ENCODE measurements at regions not wholly inside any gene's neighbourhood (a gene's known extent, or its start where the extent isn't known, plus 50 kb on each side); places are given as distances from the start of the nearest gene placed in this dataset.
"Not testable (repeated sequence)": the region's sequence is repeated elsewhere in the genome, so short reads cannot be mapped to it uniquely, and the experiment has no call there.

- H3K27me3 ChIP-seq (replicated peaks; ENCODE audit: control insufficient read depth, insufficient read depth, low read length); H3K36me3 ChIP-seq (ENCODE audit: control insufficient read depth, insufficient read depth, low read length, severe bottlenecking); DNase-seq (ENCODE audit: low read depth); H3K4me1 ChIP-seq (ENCODE audit: control insufficient read depth, insufficient read depth, low read length); H3K4me3 ChIP-seq (ENCODE audit: low read length); H3K9ac ChIP-seq (ENCODE audit: low read length): not testable (repeated sequence)
- H3K9me3 ChIP-seq (ENCODE audit: control insufficient read depth, low read length) = peaks cover 13% of the 10 kb centered on the region
These were observed 423.2 kb downstream of the IPO8 start for GRCh38 chr12:30272515-30272914.

GRCh38 chr12:30269496-30269895 is 426.2 kb downstream of the IPO8 start:
- no peak overlapping the region for H3K4me3 ChIP-seq (ENCODE audit: low read length)
- no peaks in the 10 kb centered on the region for H3K36me3 ChIP-seq (ENCODE audit: control insufficient read depth, insufficient read depth, low read length, severe bottlenecking)
- H3K9me3 ChIP-seq (ENCODE audit: control insufficient read depth, low read length) = peaks cover 21% of the 10 kb centered on the region
- H3K9ac ChIP-seq (ENCODE audit: low read length) = no peak overlapping the region
- H3K4me1 ChIP-seq (ENCODE audit: control insufficient read depth, insufficient read depth, low read length) = no peaks in the 10 kb centered on the region
- no peaks in the 10 kb centered on the region for H3K27me3 ChIP-seq (replicated peaks; ENCODE audit: control insufficient read depth, insufficient read depth, low read length)
- peak; percentile 9 for DNase-seq (ENCODE audit: low read depth)

GRCh38 chr12:30268041-30268440 is 427.6 kb downstream of the IPO8 start:
- Histone ChIP-seq H3K27me3 (replicated peaks; ENCODE audit: control insufficient read depth, insufficient read depth, low read length) (no peaks in the 10 kb centered on the region), H3K4me1 (ENCODE audit: control insufficient read depth, insufficient read depth, low read length) (no peaks in the 10 kb centered on the region)

GRCh38 chr12:30263434-30263833 is 432.2 kb downstream of the IPO8 start:
- DNase-seq (ENCODE audit: low read depth) = no peak
- Histone ChIP-seq H3K9me3 (ENCODE audit: control insufficient read depth, low read length) (peaks cover 8% of the 10 kb centered on the region), H3K36me3 (ENCODE audit: control insufficient read depth, insufficient read depth, low read length, severe bottlenecking) (no peaks in the 10 kb centered on the region), H3K4me1 (ENCODE audit: control insufficient read depth, insufficient read depth, low read length) (no peaks in the 10 kb centered on the region), H3K9ac (ENCODE audit: low read length) (no peak overlapping the region), H3K27me3 (replicated peaks; ENCODE audit: control insufficient read depth, insufficient read depth, low read length) (no peaks in the 10 kb centered on the region), H3K4me3 (ENCODE audit: low read length) (no peak overlapping the region)

More at GRCh38 chr12:30268041-30268440, 427.6 kb downstream of the IPO8 start:
- peak; percentile 17 for DNase-seq (ENCODE audit: low read depth)
- Histone ChIP-seq H3K4me3 (ENCODE audit: low read length) (no peak overlapping the region), H3K9ac (ENCODE audit: low read length) (no peak overlapping the region), H3K9me3 (ENCODE audit: control insufficient read depth, low read length) (peaks cover 21% of the 10 kb centered on the region), H3K36me3 (ENCODE audit: control insufficient read depth, insufficient read depth, low read length, severe bottlenecking) (no peaks in the 10 kb centered on the region)

- Histone ChIP-seq H3K27me3 (replicated peaks; ENCODE audit: control insufficient read depth, insufficient read depth, low read length) (no peaks in the 10 kb centered on the region), H3K36me3 (ENCODE audit: control insufficient read depth, insufficient read depth, low read length, severe bottlenecking) (no peaks in the 10 kb centered on the region), H3K4me3 (ENCODE audit: low read length) (no peak overlapping the region), H3K9me3 (ENCODE audit: control insufficient read depth, low read length) (peaks cover 7% of the 10 kb centered on the region), H3K9ac (ENCODE audit: low read length) (no peak overlapping the region), H3K4me1 (ENCODE audit: control insufficient read depth, insufficient read depth, low read length) (no peaks in the 10 kb centered on the region)
- DNase-seq (ENCODE audit: low read depth) = no peak
These were observed 438.1 kb downstream of the IPO8 start for GRCh38 chr12:30257618-30258017.

GRCh38 chr12:30251546-30251945 is 444.1 kb downstream of the IPO8 start:
- no peak overlapping the region for H3K9ac ChIP-seq (ENCODE audit: low read length)
- DNase-seq (ENCODE audit: low read depth) = no peak
- H3K4me3 ChIP-seq (ENCODE audit: low read length) = no peak overlapping the region
- H3K9me3 ChIP-seq (ENCODE audit: control insufficient read depth, low read length) = no peaks in the 10 kb centered on the region
- no peaks in the 10 kb centered on the region for H3K27me3 ChIP-seq (replicated peaks; ENCODE audit: control insufficient read depth, insufficient read depth, low read length)
- no peaks in the 10 kb centered on the region for H3K36me3 ChIP-seq (ENCODE audit: control insufficient read depth, insufficient read depth, low read length, severe bottlenecking)
- no peaks in the 10 kb centered on the region for H3K4me1 ChIP-seq (ENCODE audit: control insufficient read depth, insufficient read depth, low read length)

- H3K4me3 ChIP-seq (ENCODE audit: low read length) = no peak overlapping the region
- H3K36me3 ChIP-seq (ENCODE audit: control insufficient read depth, insufficient read depth, low read length, severe bottlenecking) = no peaks in the 10 kb centered on the region
- H3K4me1 ChIP-seq (ENCODE audit: control insufficient read depth, insufficient read depth, low read length) = no peaks in the 10 kb centered on the region
- no peak for DNase-seq (ENCODE audit: low read depth)
- H3K27me3 ChIP-seq (replicated peaks; ENCODE audit: control insufficient read depth, insufficient read depth, low read length) = no peaks in the 10 kb centered on the region
- no peak overlapping the region for H3K9ac ChIP-seq (ENCODE audit: low read length)
- no peaks in the 10 kb centered on the region for H3K9me3 ChIP-seq (ENCODE audit: control insufficient read depth, low read length)
These were observed 452.2 kb downstream of the IPO8 start for GRCh38 chr12:30243426-30243825.

GRCh38 chr12:30219047-30219446 is 435.3 kb upstream of the TMTC1 start:
- Histone ChIP-seq H3K4me3 (ENCODE audit: low read length) (no peak overlapping the region), H3K9me3 (ENCODE audit: control insufficient read depth, low read length) (no peaks in the 10 kb centered on the region), H3K4me1 (ENCODE audit: control insufficient read depth, insufficient read depth, low read length) (no peaks in the 10 kb centered on the region), H3K36me3 (ENCODE audit: control insufficient read depth, insufficient read depth, low read length, severe bottlenecking) (no peaks in the 10 kb centered on the region), H3K27me3 (replicated peaks; ENCODE audit: control insufficient read depth, insufficient read depth, low read length) (peaks cover 3% of the 10 kb centered on the region), H3K9ac (ENCODE audit: low read length) (no peak overlapping the region)
- DNase-seq (ENCODE audit: low read depth) = no peak

- no peak for DNase-seq (ENCODE audit: low read depth)
- H3K9me3 ChIP-seq (ENCODE audit: control insufficient read depth, low read length) = no peaks in the 10 kb centered on the region
- no peaks in the 10 kb centered on the region for H3K4me1 ChIP-seq (ENCODE audit: control insufficient read depth, insufficient read depth, low read length)
- H3K9ac ChIP-seq (ENCODE audit: low read length) = no peak overlapping the region
- no peak overlapping the region for H3K4me3 ChIP-seq (ENCODE audit: low read length)
- H3K36me3 ChIP-seq (ENCODE audit: control insufficient read depth, insufficient read depth, low read length, severe bottlenecking) = no peaks in the 10 kb centered on the region
- H3K27me3 ChIP-seq (replicated peaks; ENCODE audit: control insufficient read depth, insufficient read depth, low read length) = peaks cover under 1% of the 10 kb centered on the region
These were observed 434.3 kb upstream of the TMTC1 start for GRCh38 chr12:30218073-30218472.

- H3K36me3 ChIP-seq (ENCODE audit: control insufficient read depth, insufficient read depth, low read length, severe bottlenecking) = no peaks in the 10 kb centered on the region
- H3K9me3 ChIP-seq (ENCODE audit: control insufficient read depth, low read length) = no peaks in the 10 kb centered on the region
- no peak for DNase-seq (ENCODE audit: low read depth)
- no peaks in the 10 kb centered on the region for H3K27me3 ChIP-seq (replicated peaks; ENCODE audit: control insufficient read depth, insufficient read depth, low read length)
- H3K4me1 ChIP-seq (ENCODE audit: control insufficient read depth, insufficient read depth, low read length) = peaks cover 4% of the 10 kb centered on the region
- no peak overlapping the region for H3K9ac ChIP-seq (ENCODE audit: low read length)
- no peak overlapping the region for H3K4me3 ChIP-seq (ENCODE audit: low read length)
These were observed 429.4 kb upstream of the TMTC1 start for GRCh38 chr12:30213166-30213565.

- Histone ChIP-seq H3K9ac (ENCODE audit: low read length) (no peak overlapping the region), H3K4me1 (ENCODE audit: control insufficient read depth, insufficient read depth, low read length) (peaks cover 8% of the 10 kb centered on the region), H3K4me3 (ENCODE audit: low read length) (no peak overlapping the region), H3K9me3 (ENCODE audit: control insufficient read depth, low read length) (no peaks in the 10 kb centered on the region), H3K36me3 (ENCODE audit: control insufficient read depth, insufficient read depth, low read length, severe bottlenecking) (no peaks in the 10 kb centered on the region), H3K27me3 (replicated peaks; ENCODE audit: control insufficient read depth, insufficient read depth, low read length) (no peaks in the 10 kb centered on the region)
- DNase-seq (ENCODE audit: low read depth) = no peak
These were observed 428.0 kb upstream of the TMTC1 start for GRCh38 chr12:30211743-30212142.

GRCh38 chr12:30203981-30204380 is 420.2 kb upstream of the TMTC1 start:
- Histone ChIP-seq H3K9ac (ENCODE audit: low read length) (no peak overlapping the region), H3K27me3 (replicated peaks; ENCODE audit: control insufficient read depth, insufficient read depth, low read length) (peaks cover 50% of the 10 kb centered on the region), H3K4me3 (ENCODE audit: low read length) (no peak overlapping the region), H3K36me3 (ENCODE audit: control insufficient read depth, insufficient read depth, low read length, severe bottlenecking) (no peaks in the 10 kb centered on the region), H3K4me1 (ENCODE audit: control insufficient read depth, insufficient read depth, low read length) (peaks cover 4% of the 10 kb centered on the region), H3K9me3 (ENCODE audit: control insufficient read depth, low read length) (no peaks in the 10 kb centered on the region)
- no peak for DNase-seq (ENCODE audit: low read depth)
